GM12878 (cell line): ENCODE measurements at regions not wholly inside any gene's neighbourhood (a gene's known extent, or its start where the extent isn't known, plus 50 kb on each side); places are given as distances from the start of the nearest gene placed in this dataset.
A peak's percentile ranks its signal among the peaks of the same experiment; 100 is the strongest.

Source experiments
- ATAC-seq: fragments of 200-7000 bp; cut with Tn5 transposase; 3 replicates; pipeline ENCODE4 v1.9.1; 2020; ENCODE audit warnings: mild to moderate bottlenecking, moderate library complexity
- BruUV-seq: library from RNA; stranded (reverse); fragments of 400-500 nt; replicated peaks from 2 replicates; lab custom pipeline; 2021; lab: Mats Ljungman, UMichigan
- CTCF ChIA-PET: fragments of 300-600 bp; sonication (Branson Sonifier 250); formaldehyde crosslinking; extraction: SDS; loops from one replicate; lab custom pipeline; 2021; ENCODE audit warnings: inconsistent platforms; lab: Yijun Ruan, JAX
- POLR2A ChIA-PET: fragments of 350-600 bp; formaldehyde crosslinking; extraction: SDS; loops from one replicate; lab custom pipeline; 2021; ENCODE audit warnings: inconsistent platforms; lab: Charles Lee
- RAD21 ChIA-PET: fragments of 300-600 bp; sonication (Branson Sonifier 250); formaldehyde crosslinking; loops from one replicate; lab custom pipeline; 2023; ENCODE audit warnings: antibody characterized with exemption; ENCODE audit not compliant: unreplicated experiment; lab: Charles Lee
- SMC1A ChIA-PET: fragments of 300-600 bp; sonication (Branson Sonifier 250); formaldehyde crosslinking; loops from one replicate; lab custom pipeline; 2023; ENCODE audit not compliant: unreplicated experiment, uncharacterized antibody; lab: Charles Lee
- DNase-seq: peaks from one replicate; pipeline ENCODE4 v3.0.0-alpha.2; 2011; ENCODE audit warnings: low read depth, low spot score
- FAIRE-seq: peaks from 3 replicates; lab custom pipeline; 2011; peaks lifted over from hg19 to GRCh38; lab: Jason Lieb, UNC
- H2AFZ ChIP-seq: 2 replicates; pipeline ENCODE4 v1.6.0; 2011; ENCODE audit warnings: low read depth, low read length, control low read depth; ENCODE audit not compliant: control insufficient read depth
- H3K27ac ChIP-seq: 2 replicates; pipeline ENCODE4 v1.5.1; 2011; ENCODE audit warnings: control low read depth; ENCODE audit not compliant: control insufficient read depth, insufficient read depth
- H3K27me3 ChIP-seq, 2 experiments: replicated peaks in 1 of 2; 2 replicates each; pipeline versions ENCODE4 v1.6.0 to v1.6.1; 2011; ENCODE audit warnings: low read length in 1 of 2; ENCODE audit not compliant: control insufficient read depth in 2 of 2, insufficient read depth in 2 of 2
- H3K36me3 ChIP-seq, 2 experiments: 2 replicates each; pipeline ENCODE4 v1.5.1; 2011; ENCODE audit warnings: low read length in 1 of 2; ENCODE audit not compliant: control insufficient read depth in 2 of 2, insufficient read depth in 2 of 2
- H3K4me1 ChIP-seq: 2 replicates; pipeline ENCODE4 v1.6.1; 2011; ENCODE audit warnings: mild to moderate bottlenecking, low read length, moderate library complexity, mixed read lengths; ENCODE audit not compliant: control insufficient read depth, insufficient read depth
- H3K4me2 ChIP-seq: 2 replicates; pipeline ENCODE4 v1.6.0; 2011; ENCODE audit warnings: control low read depth; ENCODE audit not compliant: control insufficient read depth, insufficient read depth
- H3K4me3 ChIP-seq: fragments of 200-600 bp; sonication (generic); 2 replicates; pipeline ENCODE4 v1.5.1; 2016
- H3K79me2 ChIP-seq: 2 replicates; pipeline ENCODE4 v1.6.0; 2011; ENCODE audit warnings: low read length; ENCODE audit not compliant: control insufficient read depth, insufficient read depth
- H3K9ac ChIP-seq: 2 replicates; pipeline ENCODE4 v1.8.0; 2011; ENCODE audit warnings: low read length, control low read depth, mixed read lengths; ENCODE audit not compliant: control insufficient read depth, insufficient read depth
- H3K9me3 ChIP-seq: replicated peaks from 3 replicates; pipeline ENCODE4 v1.5.1; 2011; ENCODE audit warnings: mild to moderate bottlenecking, low read length; ENCODE audit not compliant: control insufficient read depth, insufficient read depth
- H4K20me1 ChIP-seq: 2 replicates; pipeline ENCODE4 v1.6.0; 2011; ENCODE audit not compliant: control insufficient read depth, insufficient read depth
- ATF2 ChIP-seq: IDR thresholded peaks from 2 replicates; pipeline ENCODE4 v1.6.1; 2012; ENCODE audit warnings: low read length, inconsistent platforms
- CHD4 ChIP-seq: fragments of 200-600 bp; sonication (generic); IDR thresholded peaks from 2 replicates; pipeline ENCODE4 v1.6.1; 2016; ENCODE audit warnings: mild to moderate bottlenecking
- CUX1 ChIP-seq: IDR thresholded peaks from 2 replicates; pipeline ENCODE4 v1.6.1; 2012; ENCODE audit warnings: improper control_type of control experiment, low read depth, low read length; ENCODE audit not compliant: insufficient replicate concordance
- JUNB ChIP-seq: IDR thresholded peaks from 2 replicates; pipeline ENCODE4 v1.6.1; 2016; ENCODE audit warnings: antibody characterized with exemption, mild to moderate bottlenecking
- MEF2A ChIP-seq: IDR thresholded peaks from 2 replicates; pipeline ENCODE4 v1.6.1; 2011; ENCODE audit warnings: low read depth, mild to moderate bottlenecking, low read length, moderate library complexity; ENCODE audit not compliant: insufficient read depth
- WGBS: methylation state at CpG from one replicate; pipeline ENCODE4 v1.1.6; 2016; ENCODE audit warnings: low lambda C conversion rate; ENCODE audit not compliant: insufficient replicate concordance, insufficient coverage; ENCODE audit errors: missing lambda C conversion rate; 5-methylcytosine and 5-hydroxymethylcytosine counted together
- in situ Hi-C: fragments of 300-500 bp; cut with MboI; formaldehyde crosslinking; loops from 9 replicates; pipeline ENCODE4 v1.14.3; 2018; ENCODE audit warnings: mixed read lengths
- intact Hi-C: fragments of 100-400 bp; cut with micrococcal nuclease; formaldehyde crosslinking; loops from one replicate; pipeline ENCODE4 v1.14.2; 2022; ENCODE audit not compliant: unreplicated experiment

- ATAC-seq (no peak), FAIRE-seq (no peak), DNase-seq (no peak)
- intact Hi-C loops (no loop called here), in situ Hi-C loops (no loop called here)
- H3K36me3 ChIP-seq, result no peaks in the 10 kb centered on the region
- H3K9ac ChIP-seq, result no peak overlapping the region
- WGBS, result 24% methylated on average over 8 of the region's 8 CpGs
- no peak overlapping the region for H3K4me3 ChIP-seq
- H2AFZ ChIP-seq, result no peak overlapping the region
- no TSS peak for BruUV-seq
- ChIA-PET CTCF (no interaction called here), RAD21 (no interaction called here), SMC1A (no interaction called here), POLR2A (no interaction called here)
- H3K4me2 ChIP-seq, result peak overlapping the region; percentile 60
- peaks cover 8% of the 10 kb centered on the region for H3K4me1 ChIP-seq
- no peak overlapping the region for H3K27ac ChIP-seq
- no peaks in the 10 kb centered on the region for H4K20me1 ChIP-seq
- no peaks in the 10 kb centered on the region for H3K9me3 ChIP-seq
- no peaks in the 10 kb centered on the region; a peak in 1 of 4 replicates for H3K27me3 ChIP-seq
- no peaks in the 10 kb centered on the region for H3K79me2 ChIP-seq
- TF ChIP-seq CUX1 (no peak), ATF2 (0 out of 2 replicates have a peak, but pooled peaks have one; percentile 33), CHD4 (no peak), MEF2A (peak; percentile 79; the same call in 1 of the 2 replicates), JUNB (peak; percentile 53; the same call in 1 of the 2 replicates)
Observed at GRCh38 chr21:35321322-35322200, 272.5 kb upstream of the RUNX1 start.
